ENCODE measurements at regions not wholly inside any gene's neighbourhood (a gene's known extent, or its start where the extent isn't known, plus 50 kb on each side); places are given as distances from the start of the nearest gene placed in this dataset.

GRCh38 chr13:103326326-103326725, 260.1 kb upstream of the SLC10A2 start:
- H3K9me3 ChIP-seq (ENCODE audit: control insufficient read depth in 1 of 2, low read length in 2 of 2), result peaks cover 0 to 3% of the 10 kb centered on the region in 2 donors
- no peak overlapping the region for H3K4me3 ChIP-seq (ENCODE audit: low read depth in 1 of 2, low read length in 2 of 2)
- no peaks in the 10 kb centered on the region for H3K4me1 ChIP-seq (ENCODE audit: control insufficient read depth in 1 of 2, insufficient read depth in 2 of 2, low read length in 2 of 2)
- no peak overlapping the region for H3K27ac ChIP-seq (ENCODE audit: low read length)
- H3K27me3 ChIP-seq (ENCODE audit: low read depth, low read length), result no peaks in the 10 kb centered on the region
- H3K36me3 ChIP-seq (ENCODE audit: control insufficient read depth in 1 of 2, insufficient read depth in 2 of 2, low read length in 2 of 2), result no peaks in the 10 kb centered on the region

GRCh38 chr13:103325672-103326071, 259.5 kb upstream of the SLC10A2 start:
- Histone ChIP-seq H3K9me3 (ENCODE audit: control insufficient read depth in 1 of 2, low read length in 2 of 2) (peaks cover 0 to 3% of the 10 kb centered on the region in 2 donors), H3K27me3 (ENCODE audit: low read depth, low read length) (no peaks in the 10 kb centered on the region), H3K27ac (ENCODE audit: low read length) (no peak overlapping the region), H3K4me1 (ENCODE audit: control insufficient read depth in 1 of 2, insufficient read depth in 2 of 2, low read length in 2 of 2) (no peaks in the 10 kb centered on the region), H3K4me3 (ENCODE audit: low read depth in 1 of 2, low read length in 2 of 2) (no peak overlapping the region), H3K36me3 (ENCODE audit: control insufficient read depth in 1 of 2, insufficient read depth in 2 of 2, low read length in 2 of 2) (no peaks in the 10 kb centered on the region)

- Histone ChIP-seq H3K9me3 (ENCODE audit: control insufficient read depth in 1 of 2, low read length in 2 of 2) (peaks cover 0 to 3% of the 10 kb centered on the region in 2 donors), H3K4me3 (ENCODE audit: low read depth in 1 of 2, low read length in 2 of 2) (no peak overlapping the region), H3K36me3 (ENCODE audit: control insufficient read depth in 1 of 2, insufficient read depth in 2 of 2, low read length in 2 of 2) (no peaks in the 10 kb centered on the region), H3K27me3 (ENCODE audit: low read depth, low read length) (no peaks in the 10 kb centered on the region), H3K4me1 (ENCODE audit: control insufficient read depth in 1 of 2, insufficient read depth in 2 of 2, low read length in 2 of 2) (no peaks in the 10 kb centered on the region), H3K27ac (ENCODE audit: low read length) (no peak overlapping the region)
Observed at GRCh38 chr13:103324641-103325040, 258.4 kb upstream of the SLC10A2 start.

- no peaks in the 10 kb centered on the region for H3K9me3 ChIP-seq (ENCODE audit: control insufficient read depth in 1 of 2, low read length in 2 of 2)
- H3K36me3 ChIP-seq (ENCODE audit: control insufficient read depth in 1 of 2, insufficient read depth in 2 of 2, low read length in 2 of 2), result no peaks in the 10 kb centered on the region
- no peaks in the 10 kb centered on the region for H3K27me3 ChIP-seq (ENCODE audit: low read depth, low read length)
- no peak overlapping the region for H3K27ac ChIP-seq (ENCODE audit: low read length)
- H3K4me1 ChIP-seq (ENCODE audit: control insufficient read depth in 1 of 2, insufficient read depth in 2 of 2, low read length in 2 of 2), result no peaks in the 10 kb centered on the region
- H3K4me3 ChIP-seq (ENCODE audit: low read depth in 1 of 2, low read length in 2 of 2), result no peak overlapping the region
Observed at GRCh38 chr13:103315711-103316110, 249.5 kb upstream of the SLC10A2 start.

GRCh38 chr13:103312467-103312866, 246.2 kb upstream of the SLC10A2 start:
- Histone ChIP-seq H3K4me3 (ENCODE audit: low read depth in 1 of 2, low read length in 2 of 2) (no peak overlapping the region), H3K27me3 (ENCODE audit: low read depth, low read length) (no peaks in the 10 kb centered on the region), H3K4me1 (ENCODE audit: control insufficient read depth in 1 of 2, insufficient read depth in 2 of 2, low read length in 2 of 2) (no peaks in the 10 kb centered on the region), H3K27ac (ENCODE audit: low read length) (no peak overlapping the region), H3K36me3 (ENCODE audit: control insufficient read depth in 1 of 2, insufficient read depth in 2 of 2, low read length in 2 of 2) (no peaks in the 10 kb centered on the region), H3K9me3 (ENCODE audit: control insufficient read depth in 1 of 2, low read length in 2 of 2) (no peaks in the 10 kb centered on the region)

- Histone ChIP-seq H3K9me3 (ENCODE audit: control insufficient read depth in 1 of 2, low read length in 2 of 2) (no peaks in the 10 kb centered on the region), H3K36me3 (ENCODE audit: control insufficient read depth in 1 of 2, insufficient read depth in 2 of 2, low read length in 2 of 2) (no peaks in the 10 kb centered on the region), H3K27me3 (ENCODE audit: low read depth, low read length) (no peaks in the 10 kb centered on the region), H3K27ac (ENCODE audit: low read length) (no peak overlapping the region), H3K4me1 (ENCODE audit: control insufficient read depth in 1 of 2, insufficient read depth in 2 of 2, low read length in 2 of 2) (no peaks in the 10 kb centered on the region), H3K4me3 (ENCODE audit: low read depth in 1 of 2, low read length in 2 of 2) (no peak overlapping the region)
Observed at GRCh38 chr13:103308667-103309066, 242.4 kb upstream of the SLC10A2 start.

- no peak overlapping the region for H3K27ac ChIP-seq (ENCODE audit: low read length)
- no peaks in the 10 kb centered on the region for H3K4me1 ChIP-seq (ENCODE audit: control insufficient read depth in 1 of 2, insufficient read depth in 2 of 2, low read length in 2 of 2)
- H3K4me3 ChIP-seq (ENCODE audit: low read depth in 1 of 2, low read length in 2 of 2), result no peak overlapping the region
- no peaks in the 10 kb centered on the region for H3K27me3 ChIP-seq (ENCODE audit: low read depth, low read length)
- H3K9me3 ChIP-seq (ENCODE audit: control insufficient read depth in 1 of 2, low read length in 2 of 2), result no peaks in the 10 kb centered on the region
- no peaks in the 10 kb centered on the region for H3K36me3 ChIP-seq (ENCODE audit: control insufficient read depth in 1 of 2, insufficient read depth in 2 of 2, low read length in 2 of 2)
Observed at GRCh38 chr13:103306163-103306562, 239.9 kb upstream of the SLC10A2 start.

- Histone ChIP-seq H3K36me3 (ENCODE audit: control insufficient read depth in 1 of 2, insufficient read depth in 2 of 2, low read length in 2 of 2) (no peaks in the 10 kb centered on the region), H3K4me3 (ENCODE audit: low read depth in 1 of 2, low read length in 2 of 2) (no peak overlapping the region), H3K4me1 (ENCODE audit: control insufficient read depth in 1 of 2, insufficient read depth in 2 of 2, low read length in 2 of 2) (no peaks in the 10 kb centered on the region), H3K27me3 (ENCODE audit: low read depth, low read length) (no peaks in the 10 kb centered on the region), H3K27ac (ENCODE audit: low read length) (no peak overlapping the region), H3K9me3 (ENCODE audit: control insufficient read depth in 1 of 2, low read length in 2 of 2) (no peaks in the 10 kb centered on the region)
Observed at GRCh38 chr13:103303078-103303651, 236.9 kb upstream of the SLC10A2 start.

GRCh38 chr13:103302676-103303075, 236.5 kb upstream of the SLC10A2 start:
- Histone ChIP-seq H3K27ac (ENCODE audit: low read length) (no peak overlapping the region), H3K4me1 (ENCODE audit: control insufficient read depth in 1 of 2, insufficient read depth in 2 of 2, low read length in 2 of 2) (no peaks in the 10 kb centered on the region), H3K9me3 (ENCODE audit: control insufficient read depth in 1 of 2, low read length in 2 of 2) (no peaks in the 10 kb centered on the region), H3K36me3 (ENCODE audit: control insufficient read depth in 1 of 2, insufficient read depth in 2 of 2, low read length in 2 of 2) (no peaks in the 10 kb centered on the region), H3K4me3 (ENCODE audit: low read depth in 1 of 2, low read length in 2 of 2) (no peak overlapping the region), H3K27me3 (ENCODE audit: low read depth, low read length) (no peaks in the 10 kb centered on the region)

GRCh38 chr13:103299079-103299478, 232.9 kb upstream of the SLC10A2 start:
- no peaks in the 10 kb centered on the region for H3K4me1 ChIP-seq (ENCODE audit: control insufficient read depth in 1 of 2, insufficient read depth in 2 of 2, low read length in 2 of 2)
- peaks cover 5 to 10% of the 10 kb centered on the region in 2 donors for H3K9me3 ChIP-seq (ENCODE audit: control insufficient read depth in 1 of 2, low read length in 2 of 2)
- no peak overlapping the region for H3K27ac ChIP-seq (ENCODE audit: low read length)
- H3K4me3 ChIP-seq (ENCODE audit: low read depth in 1 of 2, low read length in 2 of 2), result no peak overlapping the region
- H3K36me3 ChIP-seq (ENCODE audit: control insufficient read depth in 1 of 2, insufficient read depth in 2 of 2, low read length in 2 of 2), result no peaks in the 10 kb centered on the region
- no peaks in the 10 kb centered on the region for H3K27me3 ChIP-seq (ENCODE audit: low read depth, low read length)

GRCh38 chr13:103297083-103297482, 230.9 kb upstream of the SLC10A2 start:
- Histone ChIP-seq H3K27me3 (ENCODE audit: low read depth, low read length) (no peaks in the 10 kb centered on the region), H3K36me3 (ENCODE audit: control insufficient read depth in 1 of 2, insufficient read depth in 2 of 2, low read length in 2 of 2) (no peaks in the 10 kb centered on the region), H3K4me1 (ENCODE audit: control insufficient read depth in 1 of 2, insufficient read depth in 2 of 2, low read length in 2 of 2) (no peaks in the 10 kb centered on the region), H3K4me3 (ENCODE audit: low read depth in 1 of 2, low read length in 2 of 2) (no peak overlapping the region), H3K9me3 (ENCODE audit: control insufficient read depth in 1 of 2, low read length in 2 of 2) (peaks cover 5 to 10% of the 10 kb centered on the region in 2 donors), H3K27ac (ENCODE audit: low read length) (no peak overlapping the region)
